Prostate gland (tissue), 2 donors: ENCODE measurements at regions not wholly inside any gene's neighbourhood (a gene's known extent, or its start where the extent isn't known, plus 50 kb on each side); places are given as distances from the start of the nearest gene placed in this dataset.

Experiments used
- POLR2A ChIP-seq: fragments of 450-650 bp; IDR thresholded peaks from one replicate; pipeline ENCODE4 v1.6.1; 2016; ENCODE audit warnings: antibody characterized with exemption, mild to moderate bottlenecking
- POLR2AphosphoS5 ChIP-seq: sonication (generic); formaldehyde crosslinking; IDR thresholded peaks from one replicate; pipeline ENCODE4 v1.6.1; 2017; ENCODE audit warnings: antibody characterized with exemption
- TF ChIP-seq, protein P1 (sequence below), 4 experiments: fragments of 200-600 bp in 2 of 4; fragments of 450-650 bp in 2 of 4; sonication (generic) in 2 of 4; IDR thresholded peaks; 1 replicate in 3 of 4; 2 replicates in 1 of 4; pipeline ENCODE4 v1.5.1; 2016 to 2019; ENCODE audit warnings: antibody characterized with exemption in 4 of 4, mild to moderate bottlenecking in 2 of 4, moderate library complexity in 2 of 4

DNA sequence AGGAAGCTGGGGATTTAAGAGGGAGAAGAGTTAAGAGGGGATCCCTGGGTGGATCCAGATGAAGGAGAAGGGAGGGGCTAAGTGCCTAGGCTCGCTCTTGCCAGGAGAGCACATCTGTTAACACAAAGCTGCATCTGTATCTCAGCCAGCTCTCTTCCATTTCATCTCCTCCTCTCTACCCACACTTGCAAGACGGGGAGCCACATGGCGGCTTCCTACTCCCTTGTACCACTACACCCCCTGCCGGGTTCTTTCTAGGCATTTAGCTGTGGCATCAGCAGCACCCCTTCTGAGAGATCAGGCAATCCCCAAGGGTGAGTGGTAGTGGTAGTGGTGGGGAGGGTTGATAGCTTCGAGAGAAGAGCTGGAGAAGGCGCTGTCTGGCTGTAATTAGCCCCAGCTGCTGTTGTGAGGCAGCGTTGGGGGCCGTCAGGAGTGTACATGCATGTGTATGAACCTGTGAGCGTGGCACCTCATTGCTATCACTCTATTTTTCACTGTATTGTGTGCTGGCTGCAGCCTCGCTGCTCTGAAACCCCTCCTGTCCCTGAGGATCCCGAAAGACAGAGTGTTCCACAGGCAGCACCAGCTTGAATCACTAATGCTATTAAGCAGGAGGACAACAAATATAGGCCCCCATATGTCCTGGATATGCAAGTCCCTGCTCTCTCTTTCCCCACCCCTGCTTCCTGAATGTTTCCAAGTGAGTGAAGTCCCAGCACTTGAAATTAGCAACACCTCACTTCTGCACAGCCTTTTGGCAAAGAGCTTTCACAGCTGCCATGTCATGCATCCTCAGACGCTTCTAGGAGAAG, 73.7 kb downstream of the RTL9 start:
- TF ChIP-seq, protein P1, sequence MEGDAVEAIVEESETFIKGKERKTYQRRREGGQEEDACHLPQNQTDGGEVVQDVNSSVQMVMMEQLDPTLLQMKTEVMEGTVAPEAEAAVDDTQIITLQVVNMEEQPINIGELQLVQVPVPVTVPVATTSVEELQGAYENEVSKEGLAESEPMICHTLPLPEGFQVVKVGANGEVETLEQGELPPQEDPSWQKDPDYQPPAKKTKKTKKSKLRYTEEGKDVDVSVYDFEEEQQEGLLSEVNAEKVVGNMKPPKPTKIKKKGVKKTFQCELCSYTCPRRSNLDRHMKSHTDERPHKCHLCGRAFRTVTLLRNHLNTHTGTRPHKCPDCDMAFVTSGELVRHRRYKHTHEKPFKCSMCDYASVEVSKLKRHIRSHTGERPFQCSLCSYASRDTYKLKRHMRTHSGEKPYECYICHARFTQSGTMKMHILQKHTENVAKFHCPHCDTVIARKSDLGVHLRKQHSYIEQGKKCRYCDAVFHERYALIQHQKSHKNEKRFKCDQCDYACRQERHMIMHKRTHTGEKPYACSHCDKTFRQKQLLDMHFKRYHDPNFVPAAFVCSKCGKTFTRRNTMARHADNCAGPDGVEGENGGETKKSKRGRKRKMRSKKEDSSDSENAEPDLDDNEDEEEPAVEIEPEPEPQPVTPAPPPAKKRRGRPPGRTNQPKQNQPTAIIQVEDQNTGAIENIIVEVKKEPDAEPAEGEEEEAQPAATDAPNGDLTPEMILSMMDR (IDR thresholded peaks at IDR 0.05), result no peak
- TF ChIP-seq POLR2A (no peak), POLR2AphosphoS5 (no peak)
